HG03520 (cell line): ENCODE measurements at regions not wholly inside any gene's neighbourhood (a gene's known extent, or its start where the extent isn't known, plus 50 kb on each side); places are given as distances from the start of the nearest gene placed in this dataset.
"Not testable (repeated sequence)": the region's sequence is repeated elsewhere in the genome, so short reads cannot be mapped to it uniquely, and the experiment has no call there.

Experiments used
- ATAC-seq: cut with Tn5 transposase; IDR thresholded peaks from one replicate; pipeline ENCODE4 v1.9.1; 2021; ENCODE audit warnings: mild to moderate bottlenecking, moderate library complexity; ENCODE audit not compliant: unreplicated experiment

DNA sequence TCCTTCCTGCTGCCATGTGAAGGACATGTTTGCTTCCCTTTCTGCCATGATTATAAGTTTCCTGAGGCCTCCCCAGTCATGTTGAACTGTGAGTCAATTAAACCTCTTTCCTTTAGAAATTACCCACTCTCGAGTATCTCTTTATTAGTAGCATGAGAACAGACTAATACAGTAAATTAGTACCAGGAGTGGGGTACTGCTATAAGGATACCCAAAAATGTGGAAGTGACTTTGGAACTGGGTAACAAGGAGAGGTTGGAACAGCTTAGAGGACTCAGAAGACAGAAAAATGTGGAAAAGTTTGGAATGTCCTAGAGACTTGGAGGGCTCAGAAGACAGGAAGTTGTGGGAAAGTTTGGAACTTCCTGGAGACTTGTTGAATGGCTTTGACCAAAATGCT is 283.0 kb upstream of the DEPDC1 start:
- not testable (repeated sequence) for ATAC-seq

DNA sequence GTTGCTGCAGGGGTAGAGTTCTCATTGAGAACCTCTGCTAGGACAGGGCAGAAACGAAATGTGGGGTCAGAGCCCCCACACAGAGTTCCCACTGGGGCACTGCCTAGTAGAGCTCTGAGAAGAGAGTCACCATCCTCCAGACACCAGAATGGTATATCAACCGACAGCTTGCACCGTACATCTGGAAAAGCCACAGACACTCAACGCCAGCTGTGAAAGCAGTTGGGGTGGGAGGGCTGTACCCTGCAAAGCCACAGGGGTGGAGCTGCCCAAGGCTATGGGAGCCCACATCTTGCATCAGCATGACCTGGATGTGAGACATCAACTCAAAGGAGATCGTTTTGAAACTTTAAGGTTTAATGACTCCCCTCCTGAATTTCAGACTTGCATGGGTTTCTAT is 284.0 kb upstream of the DEPDC1 start:
- ATAC-seq, result no peak

DNA sequence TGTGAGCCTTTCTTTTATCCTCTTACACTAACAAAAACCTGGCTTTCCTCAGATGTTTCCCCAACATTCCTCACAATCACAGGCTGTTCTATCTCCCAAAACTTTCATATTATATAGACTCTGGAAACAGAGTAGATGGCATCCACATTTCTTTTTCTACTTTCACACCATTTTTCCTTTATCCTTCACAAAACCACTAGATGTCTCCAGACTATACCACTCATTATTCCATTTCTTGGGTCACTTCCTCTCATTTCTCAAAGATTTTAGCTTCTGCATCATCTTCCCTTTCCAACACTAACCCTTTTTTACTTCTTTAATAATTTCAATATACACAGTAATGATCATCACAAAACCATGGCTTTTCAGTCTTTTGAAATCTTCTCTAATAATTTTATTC is 286.0 kb upstream of the DEPDC1 start:
- no peak for ATAC-seq

DNA sequence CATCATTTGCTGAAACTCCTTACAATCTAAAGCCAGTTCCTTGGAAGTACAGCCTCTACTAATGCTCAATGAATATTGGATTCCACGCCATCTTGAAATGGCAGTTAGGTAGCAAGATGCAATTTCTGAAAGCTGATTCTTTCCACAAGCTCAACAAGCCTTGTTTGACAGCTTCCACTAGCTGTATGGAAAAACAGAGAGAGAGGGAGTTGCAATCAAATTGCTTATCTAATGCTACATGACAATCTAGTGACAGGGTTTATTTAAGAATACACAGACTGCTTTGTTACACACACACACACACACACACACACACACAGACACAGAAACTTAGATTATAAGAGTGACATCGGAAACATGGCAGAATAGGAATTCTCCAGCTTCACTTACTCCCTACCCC is 288.4 kb upstream of the DEPDC1 start:
- no peak for ATAC-seq

DNA sequence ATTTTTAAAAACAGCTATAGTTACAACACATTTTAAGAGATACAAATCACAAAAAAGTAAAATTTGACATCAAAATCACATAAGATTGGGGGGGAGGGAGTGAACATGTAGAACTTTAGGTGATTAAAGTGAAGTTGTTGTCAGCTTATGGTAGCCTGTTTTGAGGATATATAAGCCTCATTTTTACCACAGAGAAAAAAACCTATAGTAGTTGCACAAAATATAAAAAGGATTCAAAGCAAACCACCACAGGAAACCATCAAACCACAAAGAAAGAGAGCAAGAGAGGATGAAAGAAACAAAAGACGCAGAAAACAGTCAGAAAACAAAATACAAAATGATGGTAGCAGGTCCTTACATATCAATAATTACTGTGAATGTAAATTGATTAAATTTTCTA is 291.9 kb upstream of the DEPDC1 start:
- ATAC-seq, result no peak

DNA sequence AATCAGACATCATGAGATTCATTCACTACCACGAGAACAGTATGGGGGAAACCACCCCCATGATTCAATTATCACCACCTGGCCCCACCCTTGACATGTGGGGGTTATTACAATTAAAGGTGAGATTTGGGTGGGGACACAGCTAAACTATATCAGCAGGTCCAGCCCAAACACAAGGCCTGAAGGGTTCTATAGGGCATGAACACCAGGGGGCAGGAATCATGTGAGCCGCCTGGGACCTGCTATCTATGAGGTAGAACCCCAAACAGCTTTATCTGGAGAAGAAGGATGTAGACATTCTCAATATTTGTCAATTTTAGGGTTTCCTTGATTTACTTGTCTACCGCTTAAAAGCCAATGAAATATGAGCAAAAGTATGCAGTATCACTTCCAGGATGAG is 294.9 kb upstream of the DEPDC1 start:
- no peak for ATAC-seq

DNA sequence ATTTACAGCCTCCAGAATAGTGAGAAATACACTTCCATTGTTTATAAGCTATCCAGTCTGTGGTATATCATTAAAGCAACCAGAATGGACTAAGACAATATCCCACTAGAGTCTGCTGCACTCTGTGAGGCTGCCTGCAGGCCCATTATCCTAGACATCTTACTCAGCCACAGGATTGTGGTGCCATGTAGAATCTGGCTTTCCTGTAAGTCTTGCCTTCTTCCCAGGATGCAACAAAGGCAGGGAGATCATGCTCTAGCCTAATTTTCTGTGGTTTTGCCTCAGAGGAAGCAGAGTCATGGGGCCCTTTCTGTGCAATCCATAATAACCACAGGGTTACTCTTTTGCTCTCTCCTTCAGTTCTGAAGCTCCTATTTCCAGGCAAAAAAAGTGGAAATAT is 299.1 kb upstream of the DEPDC1 start:
- no peak for ATAC-seq

DNA sequence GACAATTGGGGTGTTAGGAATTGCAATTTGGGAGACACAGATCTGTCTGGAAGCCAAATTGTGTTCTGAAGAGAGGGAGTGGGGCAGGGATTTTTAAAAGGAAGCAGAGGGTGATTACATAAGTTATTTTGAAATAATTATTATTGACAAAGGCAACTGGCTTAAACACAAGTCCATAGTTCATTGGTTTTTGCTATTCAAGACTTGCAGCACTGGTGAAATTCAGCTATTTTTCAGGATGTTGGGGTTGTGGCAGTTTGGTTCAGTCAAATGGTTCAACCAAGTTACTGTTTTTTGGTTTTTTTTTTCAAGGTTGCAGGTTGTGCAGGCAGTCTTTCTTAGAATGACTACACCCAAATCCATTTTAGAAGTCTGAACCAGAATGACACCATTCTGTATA is 300.0 kb upstream of the DEPDC1 start:
- no peak for ATAC-seq

DNA sequence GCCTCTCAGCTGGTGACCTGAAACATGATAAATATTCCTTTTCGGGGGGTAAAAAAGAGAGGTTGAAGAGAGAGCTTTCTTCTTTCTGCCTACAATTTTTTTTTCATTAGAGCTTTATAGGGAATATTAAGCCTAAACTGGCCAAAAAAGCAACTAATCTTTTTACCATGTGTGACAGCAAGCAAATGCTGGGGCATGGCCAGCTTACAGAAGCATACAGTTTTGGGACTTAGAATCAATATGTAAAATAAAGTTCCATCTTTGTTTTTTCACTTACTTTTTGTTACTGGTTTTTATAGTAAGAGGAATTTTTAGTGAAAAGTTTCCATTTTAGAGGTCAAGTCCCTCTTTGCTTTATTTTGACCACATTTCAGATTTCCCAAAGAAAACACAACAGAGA is 301.2 kb upstream of the DEPDC1 start:
- ATAC-seq, result no peak

DNA sequence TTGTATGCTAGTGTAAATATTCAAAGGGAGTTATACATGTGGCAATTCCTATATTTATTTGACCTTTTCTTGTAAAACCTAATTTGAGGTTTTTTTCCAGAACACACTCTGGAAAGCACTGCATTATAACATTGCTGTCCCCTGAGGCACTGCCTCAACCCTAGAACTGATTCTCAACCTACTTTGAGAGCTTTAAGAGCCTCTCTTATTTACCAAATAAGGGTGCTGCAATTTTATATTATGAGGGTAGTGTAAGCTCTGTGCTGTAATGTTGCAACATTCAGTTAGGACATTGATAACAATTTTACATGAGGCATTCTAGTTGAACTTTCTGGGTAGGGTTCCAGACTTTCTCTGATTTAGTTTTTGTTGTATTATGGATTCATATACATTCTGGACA is 302.2 kb upstream of the DEPDC1 start:
- ATAC-seq, result no peak

DNA sequence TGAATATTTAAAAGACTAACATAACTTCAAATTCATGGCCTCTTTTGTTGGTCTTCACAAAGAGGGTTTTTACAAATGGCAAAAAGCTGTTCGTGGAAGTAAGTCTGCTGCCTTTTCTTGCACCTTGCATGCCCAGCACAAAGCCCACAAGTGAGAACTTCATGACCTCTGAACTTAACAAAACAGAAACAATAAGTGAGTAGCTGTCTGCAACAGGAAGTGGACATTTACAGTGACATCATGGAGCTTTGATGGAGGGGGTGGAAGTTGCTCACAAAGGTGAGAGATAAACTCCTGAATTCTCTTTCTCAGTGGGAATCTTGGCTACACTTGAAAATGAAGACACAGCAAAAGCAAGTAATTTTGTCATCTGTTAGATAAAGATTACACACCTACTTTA is 303.3 kb upstream of the DEPDC1 start:
- no peak for ATAC-seq

DNA sequence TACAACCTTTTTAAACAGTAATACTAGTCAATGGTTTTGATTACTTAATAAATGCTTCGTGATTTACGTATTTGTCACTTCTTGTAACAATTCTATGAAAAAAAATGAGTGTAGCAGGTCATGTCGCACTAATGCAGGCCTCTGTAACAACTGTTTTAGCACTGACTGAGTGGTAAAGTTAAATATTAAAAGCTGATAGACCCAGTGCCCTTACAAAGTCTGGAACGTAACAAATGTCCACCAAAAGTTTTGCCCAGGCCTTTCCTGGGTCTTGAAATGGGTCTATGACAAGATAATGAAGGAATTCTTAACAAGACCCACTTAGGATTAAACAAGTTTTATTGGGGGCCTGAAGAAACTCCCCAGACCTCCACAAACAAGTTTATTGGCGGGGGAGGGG is 304.6 kb upstream of the DEPDC1 start:
- no peak for ATAC-seq

DNA sequence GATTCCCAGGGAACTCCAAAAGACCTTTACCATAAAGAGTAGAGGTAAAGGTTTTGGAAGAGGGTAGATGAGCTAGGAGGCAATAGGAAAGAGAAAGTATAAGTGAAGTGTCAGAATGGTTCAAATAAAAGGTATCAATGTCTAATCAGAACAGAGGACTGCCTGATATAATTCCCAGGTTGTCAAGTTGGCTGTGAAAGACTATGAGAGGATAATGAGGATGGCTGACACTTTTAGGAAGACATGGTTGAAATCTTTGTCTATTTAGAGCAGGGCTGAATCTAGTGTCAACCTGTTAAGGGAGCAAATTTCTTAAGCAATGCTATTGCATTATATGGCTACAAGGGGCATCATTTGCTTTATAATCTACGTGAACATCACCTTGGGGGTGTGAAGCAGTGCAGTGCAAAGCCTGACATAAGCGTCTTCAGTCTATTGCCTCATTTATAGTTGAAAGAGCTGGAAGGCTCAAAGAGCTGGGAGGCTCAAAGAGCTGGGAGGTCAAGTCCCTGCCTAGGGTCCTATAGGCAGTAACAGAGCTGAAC is 308.3 kb upstream of the DEPDC1 start:
- ATAC-seq, result no peak

DNA sequence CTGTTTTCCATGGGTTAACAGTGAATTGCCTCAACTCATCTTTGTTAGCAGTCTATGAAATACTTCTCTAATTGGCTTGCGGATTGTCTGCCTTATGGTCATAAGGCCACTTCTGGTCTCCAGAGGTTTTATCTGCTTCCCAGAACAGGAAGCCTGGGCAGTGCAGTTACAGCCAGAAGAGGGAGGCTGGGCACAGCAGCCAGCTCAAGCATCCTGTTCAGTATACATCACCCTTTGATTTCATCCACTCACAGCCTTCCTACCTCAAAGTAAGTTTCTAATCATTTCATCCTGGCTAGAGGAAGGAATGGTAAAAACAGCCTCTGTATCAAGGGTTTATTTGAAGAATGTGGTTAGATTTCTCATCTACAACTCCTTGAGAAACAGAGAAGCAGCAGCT is 311.5 kb upstream of the DEPDC1 start:
- no peak for ATAC-seq

DNA sequence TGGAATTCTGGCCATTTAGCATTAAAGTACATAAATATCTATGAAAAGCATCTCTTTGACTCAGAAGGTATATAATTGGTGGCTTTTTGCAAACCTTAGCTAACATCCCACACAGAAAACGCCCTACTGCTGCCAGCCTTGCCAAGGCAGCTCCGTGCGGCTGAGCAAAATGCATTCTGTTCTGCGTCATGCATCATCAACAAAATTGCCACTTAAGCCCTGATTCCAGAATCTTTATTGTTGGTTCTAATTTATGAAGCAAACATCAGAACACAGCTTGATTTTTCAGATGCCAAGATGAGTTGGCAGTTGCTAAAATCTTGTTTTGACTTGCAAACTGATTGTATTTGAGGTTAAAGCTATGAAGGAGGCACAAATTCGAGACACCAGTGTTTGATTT is 314.9 kb upstream of the DEPDC1 start:
- ATAC-seq, result no peak

DNA sequence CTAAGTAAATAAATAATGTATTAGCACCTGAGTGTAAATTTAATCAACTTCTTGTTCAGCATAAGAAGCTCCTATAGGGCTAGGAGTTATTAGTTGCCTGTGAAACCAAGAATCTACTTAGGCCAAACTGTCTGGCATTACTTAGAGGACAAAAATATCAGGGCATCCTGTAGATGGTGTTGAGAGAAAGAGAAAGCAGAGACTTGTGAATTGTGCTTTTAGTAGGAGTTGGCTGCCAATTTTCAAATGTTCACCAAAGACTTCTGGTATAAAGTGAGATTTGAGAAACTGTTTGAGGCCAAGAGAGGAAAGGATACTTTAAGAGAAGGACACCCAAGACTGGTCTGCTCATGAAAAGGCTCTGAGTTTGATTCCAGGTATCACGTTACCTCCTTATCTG is 315.5 kb upstream of the DEPDC1 start:
- ATAC-seq, result no peak

DNA sequence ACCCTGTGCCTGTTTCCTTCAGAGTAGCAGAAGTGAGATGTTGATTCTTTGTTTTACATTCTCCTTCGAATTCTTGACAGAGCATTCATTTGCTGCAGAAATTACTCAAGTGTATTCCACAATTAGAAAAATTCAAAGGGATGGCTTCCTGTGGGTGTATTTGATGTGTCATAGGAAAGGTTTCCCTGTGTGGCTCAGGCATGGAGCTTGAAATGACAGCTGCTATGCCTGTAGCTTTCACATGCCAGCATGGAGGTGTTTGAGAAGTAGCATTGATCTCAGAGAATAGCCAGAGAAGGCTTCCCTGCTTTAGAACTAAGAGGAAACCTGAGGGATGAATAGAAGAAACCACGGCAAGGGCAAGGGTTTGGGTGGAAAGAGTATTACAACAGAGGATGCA is 317.2 kb upstream of the DEPDC1 start:
- no peak for ATAC-seq

DNA sequence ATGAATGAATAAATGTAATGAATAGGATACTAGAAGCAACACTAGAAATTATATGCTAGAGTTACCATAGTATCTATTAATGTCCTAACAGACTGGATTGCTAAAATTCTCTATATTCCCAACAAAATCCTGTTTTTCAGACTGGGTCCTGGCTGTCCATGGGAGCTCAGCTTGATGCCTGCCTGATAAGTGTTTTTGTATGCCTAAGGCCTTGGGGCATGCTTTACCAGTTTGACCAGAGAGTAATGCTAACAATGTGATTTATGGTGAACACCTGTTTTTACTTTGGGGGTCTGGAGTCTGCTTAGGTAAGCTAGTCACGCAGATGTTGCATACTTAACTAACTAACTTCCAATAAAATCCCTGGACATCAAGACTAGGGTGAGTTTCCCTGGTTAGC is 318.8 kb upstream of the DEPDC1 start:
- no peak for ATAC-seq

DNA sequence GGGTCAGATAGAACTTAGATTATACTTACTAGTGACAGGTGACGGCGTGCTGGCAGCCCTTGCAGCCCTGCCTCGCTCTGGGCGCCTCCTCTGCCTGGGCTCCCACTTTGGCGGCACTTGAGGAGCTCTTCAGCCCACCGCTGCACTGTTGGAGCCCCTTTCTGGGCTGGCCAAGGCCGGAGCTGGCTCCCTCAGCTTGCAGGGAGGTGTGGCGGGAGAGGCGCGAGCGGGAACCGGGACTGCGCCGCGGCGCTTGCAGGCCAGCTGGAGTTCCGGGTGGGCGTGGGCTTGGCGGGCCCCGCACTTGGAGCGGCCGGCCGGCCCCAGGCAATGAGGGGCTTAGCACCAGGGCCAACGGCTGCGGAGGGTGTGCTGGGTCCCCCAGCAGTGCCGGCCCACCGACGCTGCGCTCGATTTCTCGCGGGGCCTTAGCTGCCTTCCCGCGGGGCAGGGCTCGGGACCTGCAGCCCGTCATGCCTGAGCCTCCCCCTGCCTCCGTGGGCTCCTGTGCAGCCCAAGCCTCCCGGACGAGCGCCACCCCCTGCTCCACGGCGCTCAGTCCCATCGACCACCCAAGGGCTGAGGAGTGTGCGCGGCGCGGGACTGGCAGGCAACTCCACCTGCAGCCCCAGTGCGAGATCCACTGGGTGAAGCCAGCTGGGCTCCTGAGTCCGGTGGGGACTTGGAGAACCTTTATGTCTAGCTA is 320.8 kb upstream of the DEPDC1 start:
- ATAC-seq, result not testable (repeated sequence)

DNA sequence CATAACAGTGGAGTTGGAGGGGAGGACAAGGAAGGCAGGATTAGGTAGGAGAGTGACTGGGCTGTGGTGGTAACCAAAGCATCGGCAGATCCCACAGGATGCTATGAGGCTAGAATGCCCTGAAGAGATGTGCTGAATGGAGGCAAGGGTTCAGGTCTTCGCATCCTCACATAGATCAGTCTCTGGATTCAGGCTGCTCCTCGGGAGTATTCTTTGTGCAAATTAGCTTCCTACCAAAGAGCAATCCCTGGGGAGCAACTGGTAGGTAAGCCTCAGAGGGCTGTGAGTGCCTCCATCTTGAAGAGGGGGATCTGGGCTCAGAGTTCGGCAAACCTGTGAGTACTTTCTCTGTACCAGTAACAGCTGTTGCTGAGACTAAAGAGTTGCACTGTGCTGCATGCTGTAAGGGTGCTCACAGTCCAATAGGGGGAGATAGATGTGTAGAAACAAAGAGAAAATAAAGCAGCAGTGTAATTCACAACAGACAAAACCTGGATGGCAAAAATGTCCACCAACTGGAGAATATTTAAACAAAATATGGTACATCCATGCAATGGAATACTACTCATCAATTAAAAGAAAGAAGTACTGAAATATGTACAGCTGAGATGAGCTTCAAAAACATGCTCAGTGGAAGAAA is 322.4 kb upstream of the DEPDC1 start:
- ATAC-seq, result no peak

DNA sequence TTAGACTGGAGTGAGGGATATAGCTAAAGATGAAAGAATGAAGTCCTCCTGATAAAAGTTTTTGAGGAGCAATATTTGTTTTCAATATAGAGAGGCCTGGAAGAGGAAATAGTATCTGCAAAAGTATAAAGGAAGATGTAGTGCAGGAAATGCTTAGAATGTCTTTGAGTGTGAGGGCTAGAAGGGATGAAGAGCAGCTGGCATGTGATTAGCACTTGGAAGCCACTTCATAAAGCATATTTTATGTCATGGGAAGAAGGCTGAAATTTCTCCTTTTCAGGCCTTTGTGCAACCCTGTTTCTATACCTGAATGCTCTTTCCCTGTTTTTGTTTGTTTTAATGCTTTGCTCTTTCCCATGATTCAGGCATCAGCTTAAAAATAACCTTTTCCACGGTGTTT is 323.3 kb upstream of the DEPDC1 start:
- no peak for ATAC-seq

DNA sequence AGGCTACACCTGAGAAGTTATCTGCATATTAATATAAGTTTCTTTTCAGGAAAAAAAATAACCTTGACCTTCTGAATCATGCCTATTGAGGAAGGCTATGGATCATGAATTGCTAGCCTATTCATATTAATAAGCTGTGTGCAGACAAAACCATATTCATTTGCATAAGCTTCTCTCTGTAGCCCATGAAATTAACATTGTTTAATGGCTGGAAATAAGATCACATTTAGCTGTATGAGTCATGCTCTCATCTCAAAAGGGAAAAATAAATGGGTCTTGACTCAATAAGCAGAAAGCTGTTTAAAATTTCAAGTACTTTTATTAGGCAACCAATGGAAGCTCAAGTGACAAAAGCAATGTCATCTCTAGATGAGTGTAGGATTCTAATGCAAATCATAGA is 330.0 kb upstream of the DEPDC1 start:
- ATAC-seq, result no peak

DNA sequence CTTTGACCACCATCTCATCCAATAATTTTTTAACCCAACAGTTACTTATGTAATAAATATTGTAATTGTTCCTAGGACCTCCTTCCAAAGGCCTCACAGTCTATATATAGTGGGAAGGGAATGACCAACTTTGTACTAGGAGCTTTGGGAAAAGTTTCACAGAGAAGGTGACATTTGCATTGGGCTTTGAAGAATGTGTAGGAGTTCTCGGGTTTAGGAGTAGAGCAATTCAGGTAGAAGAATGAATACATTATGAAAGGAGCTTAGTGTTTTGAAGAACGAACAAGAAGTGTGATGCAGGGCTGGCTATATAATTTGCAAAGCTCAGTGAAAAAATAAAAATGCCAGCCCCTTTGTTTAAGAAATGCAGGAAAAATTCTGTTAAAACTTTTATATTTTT is 330.4 kb upstream of the DEPDC1 start:
- ATAC-seq, result no peak
